GM13977 (cell line): ENCODE measurements at regions not wholly inside any gene's neighbourhood (a gene's known extent, or its start where the extent isn't known, plus 50 kb on each side); places are given as distances from the start of the nearest gene placed in this dataset.

Source experiments
- DNase-seq: peaks from one replicate; pipeline ENCODE4 v3.0.0; 2012; ENCODE audit warnings: low spot score
- in situ Hi-C: fragments of 300-500 bp; cut with MboI; formaldehyde crosslinking; loops from one replicate; pipeline ENCODE4 v1.12.0; 2022; ENCODE audit warnings: low sequenced_read_pairs, low pct_unique_long_range_greater_than_20kb, mixed read lengths, inconsistent platforms; ENCODE audit not compliant: unreplicated experiment
- TF ChIP-seq, protein P1 (sequence below): IDR thresholded peaks from 2 replicates; pipeline ENCODE4 v1.5.1; 2012; ENCODE audit warnings: mild to moderate bottlenecking, control low read depth; ENCODE audit not compliant: insufficient read depth; ENCODE audit errors: extremely low read depth, missing control alignments

DNA sequence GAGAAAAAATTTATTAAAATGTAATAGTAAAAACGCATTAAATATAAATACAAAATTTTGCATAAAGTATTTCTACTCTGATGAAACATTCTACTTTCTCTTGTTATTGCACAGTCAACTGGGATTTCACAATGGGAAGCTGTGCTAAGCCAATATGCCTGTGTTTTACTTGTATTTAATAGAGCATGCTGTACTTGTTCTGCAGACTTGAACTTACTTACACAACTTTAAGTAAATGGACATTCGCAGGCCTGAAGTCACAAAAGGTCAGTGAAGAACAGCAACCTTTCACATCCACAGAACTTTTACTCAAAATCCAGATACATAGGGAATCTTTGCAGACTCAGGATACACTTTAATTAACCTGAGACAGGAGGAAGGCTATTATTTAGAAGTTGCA is 409.5 kb downstream of the BTBD3 start:
- in situ Hi-C loops = no loop called here
- no peak for DNase-seq
- TF ChIP-seq, protein P1, sequence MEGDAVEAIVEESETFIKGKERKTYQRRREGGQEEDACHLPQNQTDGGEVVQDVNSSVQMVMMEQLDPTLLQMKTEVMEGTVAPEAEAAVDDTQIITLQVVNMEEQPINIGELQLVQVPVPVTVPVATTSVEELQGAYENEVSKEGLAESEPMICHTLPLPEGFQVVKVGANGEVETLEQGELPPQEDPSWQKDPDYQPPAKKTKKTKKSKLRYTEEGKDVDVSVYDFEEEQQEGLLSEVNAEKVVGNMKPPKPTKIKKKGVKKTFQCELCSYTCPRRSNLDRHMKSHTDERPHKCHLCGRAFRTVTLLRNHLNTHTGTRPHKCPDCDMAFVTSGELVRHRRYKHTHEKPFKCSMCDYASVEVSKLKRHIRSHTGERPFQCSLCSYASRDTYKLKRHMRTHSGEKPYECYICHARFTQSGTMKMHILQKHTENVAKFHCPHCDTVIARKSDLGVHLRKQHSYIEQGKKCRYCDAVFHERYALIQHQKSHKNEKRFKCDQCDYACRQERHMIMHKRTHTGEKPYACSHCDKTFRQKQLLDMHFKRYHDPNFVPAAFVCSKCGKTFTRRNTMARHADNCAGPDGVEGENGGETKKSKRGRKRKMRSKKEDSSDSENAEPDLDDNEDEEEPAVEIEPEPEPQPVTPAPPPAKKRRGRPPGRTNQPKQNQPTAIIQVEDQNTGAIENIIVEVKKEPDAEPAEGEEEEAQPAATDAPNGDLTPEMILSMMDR = no peak

DNA sequence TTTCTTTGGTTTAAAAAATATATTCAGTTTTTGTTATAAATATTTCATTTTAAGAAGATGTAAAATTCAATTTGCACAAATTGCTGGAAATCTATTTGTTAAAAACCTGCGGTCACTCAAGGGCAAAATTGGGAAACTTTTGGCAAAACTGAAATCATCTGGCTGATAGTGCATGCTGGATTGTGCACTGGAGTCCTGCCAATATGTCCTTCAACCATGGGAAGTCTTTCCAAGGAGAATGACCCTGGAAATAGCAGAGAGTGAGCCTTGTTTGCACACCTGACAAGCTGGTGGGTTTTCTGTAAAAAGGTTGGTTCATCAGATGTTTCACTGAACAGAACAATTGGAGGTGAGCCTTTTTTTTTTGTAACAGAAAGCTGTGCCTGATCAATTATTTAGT is 413.5 kb downstream of the BTBD3 start:
- in situ Hi-C loops = no loop called here
- no peak for DNase-seq
- TF ChIP-seq, protein P1 = no peak

DNA sequence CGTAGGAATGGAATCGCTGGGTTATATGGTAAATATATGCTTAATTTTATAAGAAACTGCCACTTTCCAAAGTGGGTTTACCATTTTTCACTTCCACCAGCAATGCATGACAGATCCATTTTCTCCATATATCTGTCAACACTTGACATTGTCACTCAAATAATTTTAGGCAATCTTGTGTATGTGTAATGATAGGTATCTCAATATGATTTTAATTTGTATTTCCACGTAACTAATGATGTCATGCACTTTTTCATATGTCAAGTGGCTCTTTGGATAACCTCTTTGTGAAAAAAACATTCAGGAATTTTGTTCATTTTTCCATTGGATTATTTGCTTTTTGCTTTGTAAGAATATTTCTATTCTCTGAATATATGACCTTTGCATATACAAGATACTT is 419.9 kb downstream of the BTBD3 start:
- DNase-seq = no peak
- in situ Hi-C loops = no loop called here
- TF ChIP-seq, protein P1 = no peak

DNA sequence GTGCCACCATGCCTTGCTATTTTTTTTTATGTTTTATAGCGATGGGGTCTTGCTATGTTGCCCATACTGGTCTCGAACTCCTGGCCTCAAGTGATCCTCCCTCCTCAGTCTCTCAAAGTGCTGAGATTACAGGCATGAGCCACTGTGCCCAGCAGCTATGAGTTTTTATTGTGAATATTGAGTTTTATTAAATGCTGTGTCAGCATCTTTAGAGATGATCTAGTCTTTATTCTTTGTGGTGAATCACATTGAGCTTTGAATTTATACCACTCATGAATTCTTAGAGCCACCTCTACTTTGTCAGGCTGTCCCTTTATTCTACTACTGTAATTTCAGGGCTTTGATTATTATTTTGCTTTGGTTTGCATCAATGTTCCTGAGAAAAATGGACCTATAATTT is 428.3 kb downstream of the BTBD3 start:
- no peak for DNase-seq
- TF ChIP-seq, protein P1 = no peak
- in situ Hi-C loops = no loop called here

DNA sequence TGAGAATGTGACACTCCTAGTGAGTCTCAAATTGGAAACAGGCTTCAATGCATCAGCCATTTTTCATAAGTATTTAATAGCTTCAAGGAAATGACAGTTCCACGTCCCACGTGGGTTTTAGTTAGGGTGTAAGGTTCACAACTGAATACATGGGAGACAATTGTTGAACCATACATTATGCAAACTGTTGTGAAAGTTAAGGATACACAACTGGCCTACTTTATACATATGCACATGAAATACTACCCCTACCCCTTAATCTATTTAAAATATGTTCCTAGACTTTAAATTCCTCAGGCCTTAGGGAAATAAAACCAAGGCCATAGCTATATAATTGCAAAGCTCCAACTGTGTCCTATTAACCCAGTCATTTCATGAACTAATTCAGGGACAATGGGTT is 436.1 kb downstream of the BTBD3 start:
- in situ Hi-C loops = no loop called here
- TF ChIP-seq, protein P1 = no peak
- no peak for DNase-seq

DNA sequence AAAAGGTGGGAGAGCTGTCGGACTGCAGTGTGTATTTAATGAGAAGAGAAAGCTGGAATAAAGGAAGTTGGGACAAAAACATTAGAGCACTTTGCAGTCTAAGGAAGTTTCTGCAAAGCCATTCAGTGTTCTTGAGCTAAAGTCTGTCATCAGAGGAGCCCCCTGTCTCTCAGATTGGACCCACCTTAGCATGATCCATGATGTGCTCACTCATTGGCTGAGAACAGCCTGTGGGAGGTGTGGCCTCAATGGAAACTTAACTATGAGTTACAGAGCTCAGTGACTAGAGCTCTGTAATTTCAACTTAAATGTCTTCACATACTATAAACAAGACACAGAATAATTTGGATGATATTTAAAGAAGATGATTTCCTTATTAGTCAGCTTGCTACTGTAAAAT is 437.0 kb downstream of the BTBD3 start:
- DNase-seq = no peak
- in situ Hi-C loops = no loop called here
- TF ChIP-seq, protein P1 = no peak

DNA sequence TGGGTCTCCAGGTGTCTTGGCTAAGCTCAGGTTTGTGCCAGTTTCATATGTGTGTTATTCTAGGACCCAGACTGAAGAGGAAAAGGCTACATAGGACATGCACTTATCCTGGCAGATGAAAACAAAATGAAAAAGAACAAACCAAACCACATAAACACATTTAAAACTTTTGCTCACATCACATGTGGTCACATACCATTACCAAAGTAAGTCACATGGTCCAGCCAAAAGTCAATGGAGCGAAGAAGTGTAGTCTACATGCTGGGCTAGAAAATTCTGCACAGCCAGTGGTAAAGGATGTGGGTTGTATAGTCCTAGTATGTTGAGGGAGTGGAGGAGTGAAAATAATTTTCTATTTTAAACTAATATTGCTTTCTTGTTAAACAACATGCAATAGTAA is 437.5 kb downstream of the BTBD3 start:
- TF ChIP-seq, protein P1 = no peak
- no peak for DNase-seq
- in situ Hi-C loops = no loop called here
